Thoracic aorta (tissue), 2 donors: ENCODE measurements at regions not wholly inside any gene's neighbourhood (a gene's known extent, or its start where the extent isn't known, plus 50 kb on each side); places are given as distances from the start of the nearest gene placed in this dataset.

Experiments used
- ATAC-seq: fragments of 150-250 bp; one replicate; pipeline ENCODE4 v1.8.0; 2017; ENCODE audit warnings: low read depth; ENCODE audit not compliant: insufficient number of reproducible peaks, low FRiP score
- DNase-seq: peaks from one replicate; pipeline ENCODE4 v3.0.0-alpha.2; 2020; ENCODE audit warnings: low spot score
- H3K27ac ChIP-seq, 2 donors: fragments of 200-600 bp; sonication (generic); 1 replicate in 1 of 2; 2 replicates in 1 of 2; pipeline ENCODE4 v1.5.1; 2016; ENCODE audit warnings: mild to moderate bottlenecking in 2 of 2, moderate library complexity in 2 of 2
- H3K27me3 ChIP-seq: fragments of 200-600 bp; sonication (generic); replicated peaks from 2 replicates; pipeline ENCODE4 v1.6.0; 2016; ENCODE audit warnings: mild to moderate bottlenecking; ENCODE audit not compliant: insufficient read depth
- H3K36me3 ChIP-seq: fragments of 200-600 bp; sonication (generic); one replicate; pipeline ENCODE4 v1.5.1; 2016
- H3K4me1 ChIP-seq, 2 donors: fragments of 200-600 bp; sonication (generic); 1 replicate in 1 of 2; 2 replicates in 1 of 2; pipeline versions ENCODE4 v1.5.1 to v1.6.0; 2016; ENCODE audit warnings: low read depth in 2 of 2, mild to moderate bottlenecking in 1 of 2; ENCODE audit not compliant: control insufficient read depth in 1 of 2
- H3K4me3 ChIP-seq: fragments of 200-600 bp; sonication (generic); 2 replicates; pipeline ENCODE4 v1.5.1; 2016; ENCODE audit warnings: mild to moderate bottlenecking
- H3K9me3 ChIP-seq: fragments of 200-600 bp; sonication (generic); 2 replicates; pipeline ENCODE4 v1.5.1; 2016
- TF ChIP-seq, protein P1 (sequence below): fragments of 200-600 bp; sonication (generic); IDR thresholded peaks from one replicate; pipeline ENCODE4 v1.5.1; 2019; ENCODE audit warnings: antibody characterized with exemption

- no peak overlapping the region for H3K4me3 ChIP-seq
- DNase-seq (no peak), ATAC-seq (no peak)
- no peaks in the 10 kb centered on the region for H3K27me3 ChIP-seq
- no peaks in the 10 kb centered on the region for H3K9me3 ChIP-seq
- H3K27ac ChIP-seq: no peak overlapping the region
- no peaks in the 10 kb centered on the region for H3K36me3 ChIP-seq
- TF ChIP-seq, protein P1, sequence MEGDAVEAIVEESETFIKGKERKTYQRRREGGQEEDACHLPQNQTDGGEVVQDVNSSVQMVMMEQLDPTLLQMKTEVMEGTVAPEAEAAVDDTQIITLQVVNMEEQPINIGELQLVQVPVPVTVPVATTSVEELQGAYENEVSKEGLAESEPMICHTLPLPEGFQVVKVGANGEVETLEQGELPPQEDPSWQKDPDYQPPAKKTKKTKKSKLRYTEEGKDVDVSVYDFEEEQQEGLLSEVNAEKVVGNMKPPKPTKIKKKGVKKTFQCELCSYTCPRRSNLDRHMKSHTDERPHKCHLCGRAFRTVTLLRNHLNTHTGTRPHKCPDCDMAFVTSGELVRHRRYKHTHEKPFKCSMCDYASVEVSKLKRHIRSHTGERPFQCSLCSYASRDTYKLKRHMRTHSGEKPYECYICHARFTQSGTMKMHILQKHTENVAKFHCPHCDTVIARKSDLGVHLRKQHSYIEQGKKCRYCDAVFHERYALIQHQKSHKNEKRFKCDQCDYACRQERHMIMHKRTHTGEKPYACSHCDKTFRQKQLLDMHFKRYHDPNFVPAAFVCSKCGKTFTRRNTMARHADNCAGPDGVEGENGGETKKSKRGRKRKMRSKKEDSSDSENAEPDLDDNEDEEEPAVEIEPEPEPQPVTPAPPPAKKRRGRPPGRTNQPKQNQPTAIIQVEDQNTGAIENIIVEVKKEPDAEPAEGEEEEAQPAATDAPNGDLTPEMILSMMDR: no peak
- H3K4me1 ChIP-seq: no peaks in the 10 kb centered on the region
Measured at GRCh38 chr1:101344745-101345144, 107.9 kb downstream of the S1PR1 start.

- no peak for DNase-seq
- H3K4me1 ChIP-seq: no peaks in the 10 kb centered on the region
- no peaks in the 10 kb centered on the region for H3K9me3 ChIP-seq
- no peaks in the 10 kb centered on the region for H3K36me3 ChIP-seq
- TF ChIP-seq, protein P1: no peak
- no peak overlapping the region for H3K27ac ChIP-seq
- H3K27me3 ChIP-seq: no peaks in the 10 kb centered on the region
- ATAC-seq: no peak
- H3K4me3 ChIP-seq: no peak overlapping the region
Measured at GRCh38 chr1:101346419-101346818, 109.6 kb downstream of the S1PR1 start.

DNA sequence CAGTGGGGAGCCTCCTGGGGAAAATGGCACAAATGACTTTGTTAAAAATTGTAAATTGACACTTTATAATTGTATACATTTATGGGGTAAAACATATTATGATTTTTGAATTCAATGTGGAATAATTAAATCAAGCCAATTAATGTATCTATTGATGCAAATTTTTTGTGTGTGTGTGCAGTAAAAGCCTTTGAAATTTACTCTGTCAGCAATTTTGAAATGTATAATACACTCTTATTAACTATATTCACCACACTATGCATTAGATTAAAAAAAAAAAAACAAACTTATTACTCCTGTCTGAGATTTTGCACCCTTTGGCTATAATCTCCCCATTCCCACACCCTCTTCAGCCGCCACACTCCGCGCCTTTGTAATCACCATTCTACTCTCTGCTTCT lies 119.2 kb downstream of the S1PR1 start:
- DNase-seq (no peak), ATAC-seq (no peak)
- no peak overlapping the region for H3K27ac ChIP-seq
- no peaks in the 10 kb centered on the region for H3K4me1 ChIP-seq
- H3K4me3 ChIP-seq: no peak overlapping the region
- TF ChIP-seq, protein P1: no peak
- no peaks in the 10 kb centered on the region for H3K9me3 ChIP-seq
- H3K36me3 ChIP-seq: no peaks in the 10 kb centered on the region
- H3K27me3 ChIP-seq: no peaks in the 10 kb centered on the region

- Histone ChIP-seq H3K27me3 (no peaks in the 10 kb centered on the region), H3K36me3 (no peaks in the 10 kb centered on the region), H3K4me3 (no peak overlapping the region), H3K4me1 (no peaks in the 10 kb centered on the region), H3K9me3 (no peaks in the 10 kb centered on the region), H3K27ac (no peak overlapping the region)
- ATAC-seq: no peak
- no peak for DNase-seq
- TF ChIP-seq, protein P1: no peak
Measured at GRCh38 chr1:101356604-101357443, 120.0 kb downstream of the S1PR1 start.

DNA sequence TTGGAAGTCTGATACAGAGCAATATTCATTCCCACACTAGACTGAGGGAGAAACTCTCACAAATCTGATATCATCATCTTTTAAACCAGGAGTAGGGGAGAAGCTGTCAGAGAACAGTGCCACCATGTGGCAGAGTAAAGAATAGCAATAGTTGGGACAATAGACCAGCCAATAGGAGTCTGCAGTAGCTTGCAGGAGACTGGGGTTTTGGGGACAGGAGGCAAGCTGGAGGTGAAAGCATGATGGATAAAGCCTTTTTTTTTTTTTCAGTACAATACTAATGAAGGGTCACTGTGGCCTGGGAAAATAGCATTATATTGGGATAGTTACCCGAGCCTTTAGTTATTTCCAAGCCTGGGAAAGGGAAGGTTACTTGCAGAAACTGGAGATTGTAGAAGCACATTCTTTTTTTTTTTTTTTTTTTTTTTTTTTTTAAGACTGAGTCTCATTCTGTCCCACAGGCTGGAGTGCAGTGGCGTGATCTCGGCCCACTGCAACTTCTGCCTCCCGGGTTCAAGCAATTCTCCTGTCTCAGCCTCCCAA lies 120.7 kb downstream of the S1PR1 start:
- no peak overlapping the region for H3K4me3 ChIP-seq
- no peaks in the 10 kb centered on the region for H3K4me1 ChIP-seq
- H3K27me3 ChIP-seq: no peaks in the 10 kb centered on the region
- ATAC-seq (peak; percentile 86), DNase-seq (no peak)
- no peak overlapping the region for H3K27ac ChIP-seq
- H3K36me3 ChIP-seq: no peaks in the 10 kb centered on the region
- TF ChIP-seq, protein P1: peak; percentile 75
- no peaks in the 10 kb centered on the region for H3K9me3 ChIP-seq
